Lower leg skin (tissue), 4 donors: ENCODE measurements at regions not wholly inside any gene's neighbourhood (a gene's known extent, or its start where the extent isn't known, plus 50 kb on each side); places are given as distances from the start of the nearest gene placed in this dataset.

Experiments used
- DNase-seq, 2 donors: peaks; one replicate each; pipeline ENCODE4 v3.0.0-alpha.2; 2019; ENCODE audit warnings: low spot score in 2 of 2
- H3K4me3 ChIP-seq: fragments of 200-600 bp; sonication (generic); 2 replicates; pipeline ENCODE4 v1.5.1; 2017; ENCODE audit warnings: mild to moderate bottlenecking, low read depth; ENCODE audit not compliant: poor library complexity, severe bottlenecking
- POLR2A ChIP-seq, 2 donors: fragments of 450-650 bp; IDR thresholded peaks; one replicate each; pipeline ENCODE4 v1.6.1; 2016 to 2017; ENCODE audit warnings: antibody characterized with exemption in 2 of 2, mild to moderate bottlenecking in 1 of 2, moderate library complexity in 1 of 2
- whole genome bisulfite sequencing, 2 donors: methylation state at CpG; one replicate each; pipeline ENCODE4 v1.1.5; 2018; 5-methylcytosine and 5-hydroxymethylcytosine counted together
- intact Hi-C: fragments of 100-400 bp; cut with DNase I; formaldehyde crosslinking; loops from one replicate; pipeline ENCODE4 v1.15.0; 2023; ENCODE audit warnings: low total_unique reads
- TF ChIP-seq, protein P1 (sequence below), 3 donors: fragments of 450-650 bp; IDR thresholded peaks; one replicate each; pipeline ENCODE4 v1.5.1; 2016; ENCODE audit warnings: antibody characterized with exemption in 3 of 3, mild to moderate bottlenecking in 3 of 3, moderate library complexity in 2 of 3

- TF ChIP-seq, protein P1, sequence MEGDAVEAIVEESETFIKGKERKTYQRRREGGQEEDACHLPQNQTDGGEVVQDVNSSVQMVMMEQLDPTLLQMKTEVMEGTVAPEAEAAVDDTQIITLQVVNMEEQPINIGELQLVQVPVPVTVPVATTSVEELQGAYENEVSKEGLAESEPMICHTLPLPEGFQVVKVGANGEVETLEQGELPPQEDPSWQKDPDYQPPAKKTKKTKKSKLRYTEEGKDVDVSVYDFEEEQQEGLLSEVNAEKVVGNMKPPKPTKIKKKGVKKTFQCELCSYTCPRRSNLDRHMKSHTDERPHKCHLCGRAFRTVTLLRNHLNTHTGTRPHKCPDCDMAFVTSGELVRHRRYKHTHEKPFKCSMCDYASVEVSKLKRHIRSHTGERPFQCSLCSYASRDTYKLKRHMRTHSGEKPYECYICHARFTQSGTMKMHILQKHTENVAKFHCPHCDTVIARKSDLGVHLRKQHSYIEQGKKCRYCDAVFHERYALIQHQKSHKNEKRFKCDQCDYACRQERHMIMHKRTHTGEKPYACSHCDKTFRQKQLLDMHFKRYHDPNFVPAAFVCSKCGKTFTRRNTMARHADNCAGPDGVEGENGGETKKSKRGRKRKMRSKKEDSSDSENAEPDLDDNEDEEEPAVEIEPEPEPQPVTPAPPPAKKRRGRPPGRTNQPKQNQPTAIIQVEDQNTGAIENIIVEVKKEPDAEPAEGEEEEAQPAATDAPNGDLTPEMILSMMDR (IDR thresholded peaks at IDR 0.05) = no peak
- no peak for TF ChIP-seq POLR2A (IDR thresholded peaks at IDR 0.05)
- H3K4me3 ChIP-seq = no peak overlapping the region
- 26 to 29% methylated on average over 1 of the region's 1 CpG for WGBS, 2 donors
- no peak for DNase-seq
- intact Hi-C loops = no loop called here
Observed at GRCh38 chr10:109454691-109455090, 468.6 kb downstream of the XPNPEP1 start.

GRCh38 chr10:109451879-109452278 lies 471.4 kb downstream of the XPNPEP1 start:
- 88 to 91% methylated on average over 2 of the region's 2 CpGs for WGBS, 2 donors
- no peak for DNase-seq
- no peak overlapping the region for H3K4me3 ChIP-seq
- intact Hi-C loops = no loop called here
- TF ChIP-seq, protein P1 (IDR thresholded peaks at IDR 0.05) = no peak
- TF ChIP-seq POLR2A (IDR thresholded peaks at IDR 0.05) = no peak

- intact Hi-C loops = no loop called here
- TF ChIP-seq, protein P1 (IDR thresholded peaks at IDR 0.05) = no peak
- TF ChIP-seq POLR2A (IDR thresholded peaks at IDR 0.05) = no peak
- DNase-seq = no peak
- H3K4me3 ChIP-seq = no peak overlapping the region
Observed at GRCh38 chr10:109450702-109451101, 472.6 kb downstream of the XPNPEP1 start.

- DNase-seq = no peak
- no peak overlapping the region for H3K4me3 ChIP-seq
- intact Hi-C loops = no loop called here
- TF ChIP-seq, protein P1 (IDR thresholded peaks at IDR 0.05) = no peak
- no peak for TF ChIP-seq POLR2A (IDR thresholded peaks at IDR 0.05)
Observed at GRCh38 chr10:109433434-109433833, 489.9 kb downstream of the XPNPEP1 start.

DNA sequence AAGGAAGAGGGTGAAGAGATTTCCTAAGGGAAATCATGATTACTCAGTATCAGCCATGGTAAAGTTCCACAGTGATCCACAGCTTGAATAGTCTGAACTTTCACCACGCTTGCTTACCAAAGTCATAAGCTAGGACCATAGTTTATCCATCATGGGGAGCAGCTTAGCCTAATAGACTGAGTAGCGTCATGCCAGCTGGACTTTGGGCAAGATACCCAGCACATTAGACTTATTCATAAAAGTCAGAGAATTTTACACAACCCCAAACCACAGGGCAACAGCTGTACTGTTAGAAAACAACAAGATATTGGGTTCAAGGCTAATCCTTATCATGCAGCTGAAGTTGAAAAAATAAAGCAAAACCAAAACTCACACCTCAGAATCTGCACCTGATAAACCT lies 491.0 kb downstream of the XPNPEP1 start:
- no peak overlapping the region for H3K4me3 ChIP-seq
- no peak for TF ChIP-seq POLR2A (IDR thresholded peaks at IDR 0.05)
- TF ChIP-seq, protein P1 (IDR thresholded peaks at IDR 0.05) = no peak
- 88 to 92% methylated on average over 2 of the region's 2 CpGs for WGBS, 2 donors
- intact Hi-C loops = no loop called here
- DNase-seq = no peak

- WGBS, 2 donors = 82 to 85% methylated on average over 2 of the region's 2 CpGs
- no peak for DNase-seq
- no peak overlapping the region for H3K4me3 ChIP-seq
- intact Hi-C loops = no loop called here
- TF ChIP-seq POLR2A (IDR thresholded peaks at IDR 0.05) = no peak
- TF ChIP-seq, protein P1 (IDR thresholded peaks at IDR 0.05) = no peak
Observed at GRCh38 chr10:109430799-109431198, 492.5 kb downstream of the XPNPEP1 start.
